HEK293T (cell line): ENCODE measurements at regions not wholly inside any gene's neighbourhood (a gene's known extent, or its start where the extent isn't known, plus 50 kb on each side); places are given as distances from the start of the nearest gene placed in this dataset.

ENCODE experiments used
- ARNT ChIP-seq: fragments of 450-650 bp; IDR thresholded peaks from 2 replicates; pipeline ENCODE4 v1.6.1; 2017; ENCODE audit warnings: mild to moderate bottlenecking
- BHLHE40 ChIP-seq: fragments of 450-650 bp; IDR thresholded peaks from 2 replicates; pipeline ENCODE4 v1.6.1; 2016; ENCODE audit warnings: mild to moderate bottlenecking, moderate library complexity, borderline replicate concordance
- CTBP1 ChIP-seq: fragments of 450-650 bp; IDR thresholded peaks from 2 replicates; pipeline ENCODE4 v1.6.1; 2016; ENCODE audit warnings: borderline replicate concordance
- ELF4 ChIP-seq: fragments of 450-650 bp; IDR thresholded peaks from 2 replicates; pipeline ENCODE4 v1.6.1; 2017; ENCODE audit warnings: antibody characterized with exemption
- FOXA1 ChIP-seq: fragments of 450-650 bp; IDR thresholded peaks from 2 replicates; pipeline ENCODE4 v1.6.1; 2016; ENCODE audit warnings: mild to moderate bottlenecking
- FOXK2 ChIP-seq: fragments of 450-650 bp; IDR thresholded peaks from 2 replicates; pipeline ENCODE4 v1.6.1; 2016; ENCODE audit warnings: mild to moderate bottlenecking
- FOXM1 ChIP-seq: fragments of 450-650 bp; IDR thresholded peaks from 2 replicates; pipeline ENCODE4 v1.6.1; 2017; ENCODE audit warnings: mild to moderate bottlenecking, borderline replicate concordance
- L3MBTL2 ChIP-seq: fragments of 450-650 bp; conservative IDR thresholded peaks from 2 replicates; pipeline ENCODE4 v1.6.1; 2016; ENCODE audit warnings: mild to moderate bottlenecking
- NFRKB ChIP-seq: fragments of 450-650 bp; IDR thresholded peaks from 2 replicates; pipeline ENCODE4 v1.6.1; 2016; ENCODE audit warnings: mild to moderate bottlenecking, moderate library complexity
- SP1 ChIP-seq: fragments of 450-650 bp; IDR thresholded peaks from 2 replicates; pipeline ENCODE4 v1.6.1; 2017
- SUZ12 ChIP-seq: fragments of 450-650 bp; IDR thresholded peaks from 2 replicates; pipeline ENCODE4 v1.6.1; 2016; ENCODE audit warnings: mild to moderate bottlenecking
- TARDBP ChIP-seq: fragments of 450-650 bp; IDR thresholded peaks from 2 replicates; pipeline ENCODE4 v1.6.1; 2016
- ZNF384 ChIP-seq: fragments of 450-650 bp; IDR thresholded peaks from 2 replicates; pipeline ENCODE4 v1.6.1; 2016

DNA sequence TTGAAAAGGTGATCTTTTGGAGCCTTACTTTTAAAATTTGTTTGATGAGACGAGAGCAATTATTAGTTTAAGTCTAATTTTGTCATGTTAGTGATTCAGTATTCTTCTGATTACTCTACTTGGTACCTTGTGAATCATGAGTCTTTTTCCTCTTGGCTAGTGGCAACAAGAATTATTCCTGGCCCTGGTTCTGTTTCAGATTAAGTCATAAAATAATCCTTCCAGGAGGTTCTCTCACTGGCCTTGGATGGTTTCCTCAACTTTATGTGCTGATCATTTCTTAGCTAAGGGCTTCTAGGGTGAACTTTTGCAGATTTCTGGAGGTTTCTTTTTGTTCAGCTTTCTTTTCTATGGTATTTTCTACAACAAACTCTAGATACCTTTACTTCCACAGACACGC, 741.8 kb upstream of the LUZP2 start:
- TF ChIP-seq FOXA1 (no peak), NFRKB (no peak), ELF4 (no peak), CTBP1 (no peak), SUZ12 (no peak), FOXM1 (no peak), SP1 (no peak), ARNT (no peak), TARDBP (no peak), ZNF384 (no peak), FOXK2 (no peak), BHLHE40 (no peak), L3MBTL2 (no peak)
